Gastroesophageal sphincter (tissue), 3 donors: ENCODE measurements at regions not wholly inside any gene's neighbourhood (a gene's known extent, or its start where the extent isn't known, plus 50 kb on each side); places are given as distances from the start of the nearest gene placed in this dataset.

Experiments
- CTCF ChIP-seq, 4 experiments: fragments of 200-600 bp in 2 of 4; fragments of 450-650 bp in 2 of 4; sonication (generic) in 1 of 4; IDR thresholded peaks; one replicate each; pipeline ENCODE4 v1.5.1; 2017 to 2019; ENCODE audit warnings: antibody characterized with exemption in 4 of 4, mild to moderate bottlenecking in 2 of 4, moderate library complexity in 2 of 4
- POLR2AphosphoS5 ChIP-seq: sonication (generic); formaldehyde crosslinking; IDR thresholded peaks from one replicate; pipeline ENCODE4 v1.6.1; 2017; ENCODE audit warnings: antibody characterized with exemption

- TF ChIP-seq POLR2AphosphoS5: no peak
- TF ChIP-seq CTCF (IDR thresholded peaks at IDR 0.05): no peak
These were observed 249.3 kb upstream of the DUSP10 start for GRCh38 chr1:221991221-221991620.
